H9 (cell line): ENCODE measurements at regions not wholly inside any gene's neighbourhood (a gene's known extent, or its start where the extent isn't known, plus 50 kb on each side); places are given as distances from the start of the nearest gene placed in this dataset.

Experiments
- DNase-seq: peaks from one replicate; pipeline ENCODE4 v3.0.0-alpha.2; 2017
- H2AFZ ChIP-seq: one replicate; pipeline ENCODE4 v1.6.1; 2013; ENCODE audit warnings: mild to moderate bottlenecking, low read length, control low read depth, moderate library complexity
- H2AK5ac ChIP-seq: 2 replicates; pipeline ENCODE4 v1.6.1; 2013; ENCODE audit warnings: low read length, control low read depth, mixed read lengths; ENCODE audit not compliant: insufficient read length
- H2BK120ac ChIP-seq: one replicate; pipeline ENCODE4 v1.6.1; 2013; ENCODE audit warnings: low read depth, mild to moderate bottlenecking, low read length, control low read depth, inconsistent platforms; ENCODE audit not compliant: poor library complexity, severe bottlenecking
- H2BK12ac ChIP-seq: 2 replicates; pipeline ENCODE4 v1.6.1; 2013; ENCODE audit warnings: low read length, control low read depth, mixed read lengths, low read depth; ENCODE audit not compliant: insufficient read length
- H2BK15ac ChIP-seq: 2 replicates; pipeline ENCODE4 v1.6.1; 2013; ENCODE audit warnings: low read depth, low read length, control low read depth
- H2BK20ac ChIP-seq: one replicate; pipeline ENCODE4 v1.6.1; 2013; ENCODE audit warnings: low read depth, mild to moderate bottlenecking, low read length, control low read depth, inconsistent platforms; ENCODE audit not compliant: poor library complexity, severe bottlenecking
- H2BK5ac ChIP-seq: 2 replicates; pipeline ENCODE4 v1.6.1; 2013; ENCODE audit warnings: low read length, control low read depth, mixed read lengths; ENCODE audit not compliant: insufficient read length
- H3K14ac ChIP-seq: 2 replicates; pipeline ENCODE4 v1.6.1; 2013; ENCODE audit warnings: low read length, control low read depth; ENCODE audit not compliant: insufficient read depth
- H3K18ac ChIP-seq: 2 replicates; pipeline ENCODE4 v1.6.1; 2013; ENCODE audit warnings: low read depth, mild to moderate bottlenecking, mixed read lengths, low read length, control low read depth; ENCODE audit not compliant: insufficient read length
- H3K23ac ChIP-seq: 2 replicates; pipeline ENCODE4 v1.6.1; 2013; ENCODE audit warnings: low read length, control low read depth, mixed read lengths, low read depth; ENCODE audit not compliant: insufficient read length
- H3K23me2 ChIP-seq: 2 replicates; pipeline ENCODE4 v1.6.1; 2013; ENCODE audit warnings: low read depth, mild to moderate bottlenecking, mixed read lengths, low read length, control low read depth; ENCODE audit not compliant: insufficient read length, poor library complexity, severe bottlenecking
- H3K27ac ChIP-seq: 2 replicates; pipeline ENCODE4 v1.5.1; 2013; ENCODE audit warnings: low read length, control low read depth, mixed read lengths, low read depth; ENCODE audit not compliant: insufficient read length
- H3K27me3 ChIP-seq: 2 replicates; pipeline ENCODE4 v1.6.1; 2013; ENCODE audit warnings: low read length, control low read depth, inconsistent platforms; ENCODE audit not compliant: insufficient read depth
- H3K4ac ChIP-seq: 2 replicates; pipeline ENCODE4 v1.6.1; 2013; ENCODE audit warnings: low read depth, mild to moderate bottlenecking, control low read depth, inconsistent platforms, low read length, moderate library complexity
- H3K4me1 ChIP-seq: 2 replicates; pipeline ENCODE4 v1.6.1; 2013; ENCODE audit warnings: low read length, control low read depth, inconsistent platforms; ENCODE audit not compliant: insufficient read depth
- H3K4me2 ChIP-seq: 2 replicates; pipeline ENCODE4 v1.6.1; 2013; ENCODE audit warnings: low read length, control low read depth, mixed read lengths; ENCODE audit not compliant: insufficient read length, insufficient read depth
- H3K56ac ChIP-seq: 2 replicates; pipeline ENCODE4 v1.6.1; 2013; ENCODE audit warnings: low read depth, mild to moderate bottlenecking, mixed read lengths, low read length, control low read depth; ENCODE audit not compliant: insufficient read length
- H3K79me1 ChIP-seq: 2 replicates; pipeline ENCODE4 v1.6.1; 2013; ENCODE audit warnings: low read depth, mild to moderate bottlenecking, moderate library complexity, low read length, control low read depth, inconsistent platforms; ENCODE audit not compliant: insufficient read depth, poor library complexity, severe bottlenecking
- H3K79me2 ChIP-seq: 2 replicates; pipeline ENCODE4 v1.6.1; 2013; ENCODE audit warnings: low read length, control low read depth, inconsistent platforms; ENCODE audit not compliant: insufficient read depth
- H3K9ac ChIP-seq: 2 replicates; pipeline ENCODE4 v1.6.1; 2013; ENCODE audit warnings: low read length, control low read depth, mixed read lengths; ENCODE audit not compliant: insufficient read length; ENCODE audit errors: extremely low read depth
- H3K9me3 ChIP-seq: one replicate; pipeline ENCODE4 v1.6.1; 2013; ENCODE audit warnings: low read depth, low read length, inconsistent platforms; ENCODE audit not compliant: control insufficient read depth
- H3T11ph ChIP-seq: one replicate; pipeline ENCODE4 v1.6.1; 2013; ENCODE audit warnings: mild to moderate bottlenecking, low read length, control low read depth, inconsistent platforms
- H4K20me1 ChIP-seq: one replicate; pipeline ENCODE4 v1.6.1; 2013; ENCODE audit not compliant: control insufficient read depth, insufficient read length, insufficient read depth
- H4K5ac ChIP-seq: 2 replicates; pipeline ENCODE4 v1.6.1; 2013; ENCODE audit warnings: low read depth, mild to moderate bottlenecking, mixed read lengths, low read length, control low read depth; ENCODE audit not compliant: insufficient read length
- H4K8ac ChIP-seq: replicated peaks from 2 replicates; pipeline ENCODE4 v1.6.1; 2013; ENCODE audit warnings: low read length, control low read depth, mixed read lengths, low read depth; ENCODE audit not compliant: insufficient read length
- H4K91ac ChIP-seq: 2 replicates; pipeline ENCODE4 v1.6.1; 2013; ENCODE audit warnings: low read depth, mild to moderate bottlenecking, moderate library complexity, mixed read lengths, low read length, control low read depth; ENCODE audit not compliant: insufficient read length
- H3K27ac Mint-ChIP-seq, 3 experiments: 2 replicates in 2 of 3; 3 replicates in 1 of 3; pipeline ENCODE4 v1.8.0; 2020 to 2021; ENCODE audit warnings: mixed read lengths in 3 of 3, mild to moderate bottlenecking in 1 of 3, moderate library complexity in 1 of 3
- H3K27me3 Mint-ChIP-seq: 2 replicates; pipeline ENCODE4 v1.8.0; 2021; ENCODE audit warnings: low read depth, mild to moderate bottlenecking, moderate library complexity, mixed read lengths
- H3K36me3 Mint-ChIP-seq, 3 experiments: 2 replicates in 2 of 3; 3 replicates in 1 of 3; pipeline ENCODE4 v1.8.0; 2020 to 2021; ENCODE audit warnings: low read depth in 3 of 3, mixed read lengths in 3 of 3; ENCODE audit not compliant: insufficient read depth in 1 of 3
- H3K4me1 Mint-ChIP-seq, 2 experiments: 2 replicates each; pipeline ENCODE4 v1.8.0; 2020; ENCODE audit warnings: mixed read lengths in 2 of 2
- H3K4me3 Mint-ChIP-seq, 2 experiments: 2 replicates in 1 of 2; 3 replicates in 1 of 2; pipeline ENCODE4 v1.8.0; 2020 to 2021; ENCODE audit warnings: mild to moderate bottlenecking in 2 of 2, mixed read lengths in 2 of 2, moderate library complexity in 1 of 2
- H3K9me3 Mint-ChIP-seq, 2 experiments: 2 replicates in 1 of 2; 3 replicates in 1 of 2; pipeline ENCODE4 v1.8.0; 2020; ENCODE audit warnings: mild to moderate bottlenecking in 2 of 2, mixed read lengths in 2 of 2, moderate library complexity in 1 of 2
- WGBS: extraction: QIAGEN DNeasy Blood & Tissue Kit; methylation state at CpG from one replicate; pipeline ENCODE4 v1.1.7; 2013; ENCODE audit warnings: missing lambda C conversion rate, low lambda C conversion rate, mixed read lengths; ENCODE audit not compliant: insufficient read length; ENCODE audit errors: extremely low coverage; 5-methylcytosine and 5-hydroxymethylcytosine counted together
- TF ChIP-seq, protein P1 (sequence below): fragments of 200-600 bp; sonication (generic); conservative IDR thresholded peaks from 3 replicates; pipeline ENCODE4 v1.8.0; 2021; ENCODE audit warnings: antibody characterized with exemption, mild to moderate bottlenecking

DNA sequence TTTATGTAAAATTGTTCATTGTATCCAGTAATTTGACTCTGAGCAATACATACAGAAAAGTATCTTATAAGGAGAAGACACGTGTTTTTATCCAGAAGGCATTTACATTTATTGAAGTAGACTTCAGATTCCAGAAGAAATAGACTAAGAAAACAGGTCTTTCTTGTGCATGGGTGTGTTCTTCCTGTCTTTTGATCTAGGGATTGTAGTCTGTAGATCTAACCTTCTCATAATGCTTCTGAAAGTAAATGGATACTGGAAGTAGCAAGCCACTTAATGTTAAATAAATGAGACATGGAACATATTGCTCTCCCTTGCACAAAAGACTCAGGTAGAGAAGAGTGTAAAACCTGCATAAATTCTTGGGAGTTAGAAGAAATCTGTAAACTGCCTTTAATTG lies 853.2 kb upstream of the B3GALT2 start:
- Histone ChIP-seq H3K14ac (no peak overlapping the region), H3K4me1 (no peaks in the 10 kb centered on the region), H4K8ac (no peak overlapping the region), H3K23me2 (no peaks in the 10 kb centered on the region), H3K9ac (no peak overlapping the region), H2BK120ac (no peak overlapping the region), H4K20me1 (no peaks in the 10 kb centered on the region), H2AK5ac (no peak overlapping the region), H2AFZ (no peak overlapping the region), H3K9me3 (no peaks in the 10 kb centered on the region), H3K18ac (no peak overlapping the region), H3K79me2 (no peaks in the 10 kb centered on the region), H3K79me1 (no peaks in the 10 kb centered on the region), H3T11ph (no peak overlapping the region), H4K5ac (no peak overlapping the region), H3K4me2 (no peak overlapping the region), H3K23ac (no peak overlapping the region), H3K27ac (no peak overlapping the region), H4K91ac (no peak overlapping the region), H2BK5ac (no peak overlapping the region), H2BK15ac (no peak overlapping the region), H3K56ac (no peak overlapping the region), H2BK12ac (no peak overlapping the region), H3K27me3 (no peaks in the 10 kb centered on the region), H2BK20ac (no peak overlapping the region), H3K4ac (no peak overlapping the region)
- no peaks in the 10 kb centered on the region for H3K4me1 Mint-ChIP-seq
- H3K27ac Mint-ChIP-seq: no peak overlapping the region
- H3K27me3 Mint-ChIP-seq: no peaks in the 10 kb centered on the region
- peaks cover 3 to 7% of the 10 kb centered on the region in 2 experiments; a peak in 4 of 5 replicates for H3K9me3 Mint-ChIP-seq
- TF ChIP-seq, protein P1, sequence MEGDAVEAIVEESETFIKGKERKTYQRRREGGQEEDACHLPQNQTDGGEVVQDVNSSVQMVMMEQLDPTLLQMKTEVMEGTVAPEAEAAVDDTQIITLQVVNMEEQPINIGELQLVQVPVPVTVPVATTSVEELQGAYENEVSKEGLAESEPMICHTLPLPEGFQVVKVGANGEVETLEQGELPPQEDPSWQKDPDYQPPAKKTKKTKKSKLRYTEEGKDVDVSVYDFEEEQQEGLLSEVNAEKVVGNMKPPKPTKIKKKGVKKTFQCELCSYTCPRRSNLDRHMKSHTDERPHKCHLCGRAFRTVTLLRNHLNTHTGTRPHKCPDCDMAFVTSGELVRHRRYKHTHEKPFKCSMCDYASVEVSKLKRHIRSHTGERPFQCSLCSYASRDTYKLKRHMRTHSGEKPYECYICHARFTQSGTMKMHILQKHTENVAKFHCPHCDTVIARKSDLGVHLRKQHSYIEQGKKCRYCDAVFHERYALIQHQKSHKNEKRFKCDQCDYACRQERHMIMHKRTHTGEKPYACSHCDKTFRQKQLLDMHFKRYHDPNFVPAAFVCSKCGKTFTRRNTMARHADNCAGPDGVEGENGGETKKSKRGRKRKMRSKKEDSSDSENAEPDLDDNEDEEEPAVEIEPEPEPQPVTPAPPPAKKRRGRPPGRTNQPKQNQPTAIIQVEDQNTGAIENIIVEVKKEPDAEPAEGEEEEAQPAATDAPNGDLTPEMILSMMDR: no peak
- no peak for DNase-seq
- no peak overlapping the region for H3K4me3 Mint-ChIP-seq
- no CpG with 5 or more reads among the region's 1 CpG for whole genome bisulfite sequencing
- peaks cover 0 to 6% (median 0%) of the 10 kb centered on the region in 3 experiments; a peak in 2 of 7 replicates for H3K36me3 Mint-ChIP-seq
